Mesodermal cell (in vitro differentiated cells): ENCODE measurements at regions not wholly inside any gene's neighbourhood (a gene's known extent, or its start where the extent isn't known, plus 50 kb on each side); places are given as distances from the start of the nearest gene placed in this dataset.

Experiments used
- H3K27ac ChIP-seq: 2 replicates; pipeline ENCODE4 v1.7.0; 2013; ENCODE audit warnings: mild to moderate bottlenecking, low read depth, low read length, moderate library complexity; ENCODE audit not compliant: severe bottlenecking
- H3K36me3 ChIP-seq: 2 replicates; pipeline ENCODE4 v1.7.1; 2013; ENCODE audit warnings: mild to moderate bottlenecking, low read length, moderate library complexity; ENCODE audit not compliant: control insufficient read depth, insufficient read depth
- H3K4me1 ChIP-seq: one replicate; pipeline ENCODE4 v1.7.1; 2013; ENCODE audit warnings: mild to moderate bottlenecking, low read length; ENCODE audit not compliant: insufficient read depth, control insufficient read depth, poor library complexity, severe bottlenecking
- H3K4me3 ChIP-seq: 2 replicates; pipeline ENCODE4 v1.7.0; 2013; ENCODE audit warnings: low read length, control low read depth, mild to moderate bottlenecking; ENCODE audit not compliant: insufficient read depth, poor library complexity, severe bottlenecking; ENCODE audit errors: extremely low read depth
- H3K9me3 ChIP-seq: 2 replicates; pipeline ENCODE4 v1.7.1; 2013; ENCODE audit warnings: mild to moderate bottlenecking, low read length, moderate library complexity; ENCODE audit not compliant: control insufficient read depth
- WGBS, 2 experiments: methylation state at CpG; one replicate each; pipeline ENCODE4 v1.1.5; 2013; ENCODE audit warnings: missing lambda C conversion rate in 2 of 2; ENCODE audit not compliant: insufficient coverage in 2 of 2; 5-methylcytosine and 5-hydroxymethylcytosine counted together

DNA sequence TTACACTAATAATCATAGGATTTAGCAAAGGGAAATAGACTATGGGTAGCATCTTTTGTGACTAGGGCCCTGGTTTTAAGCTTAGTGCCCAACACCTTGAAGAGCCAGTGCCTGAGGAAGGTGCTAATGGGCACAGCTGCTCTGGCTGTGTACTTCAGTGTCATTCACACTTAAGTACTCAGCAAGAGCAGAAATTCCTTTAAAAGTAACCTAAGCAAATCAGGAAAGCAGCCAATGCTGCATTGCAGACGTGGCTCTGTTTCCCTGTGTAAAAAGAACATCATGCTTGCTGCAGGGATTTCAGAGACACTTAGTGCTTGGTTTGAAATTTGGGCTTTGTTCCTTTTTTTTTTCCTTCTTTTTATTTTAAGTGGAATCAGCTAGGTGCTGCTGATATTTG, 505.4 kb downstream of the SUCLG1 start:
- Histone ChIP-seq H3K9me3 (no peaks in the 10 kb centered on the region), H3K4me3 (no peak overlapping the region), H3K4me1 (peaks cover 2% of the 10 kb centered on the region), H3K36me3 (no peaks in the 10 kb centered on the region), H3K27ac (no peak overlapping the region)
- 67% methylated on average over 1 of the region's 1 CpG; no CpG with 5 or more reads in 1 of the 2 experiments for WGBS, 2 experiments

DNA sequence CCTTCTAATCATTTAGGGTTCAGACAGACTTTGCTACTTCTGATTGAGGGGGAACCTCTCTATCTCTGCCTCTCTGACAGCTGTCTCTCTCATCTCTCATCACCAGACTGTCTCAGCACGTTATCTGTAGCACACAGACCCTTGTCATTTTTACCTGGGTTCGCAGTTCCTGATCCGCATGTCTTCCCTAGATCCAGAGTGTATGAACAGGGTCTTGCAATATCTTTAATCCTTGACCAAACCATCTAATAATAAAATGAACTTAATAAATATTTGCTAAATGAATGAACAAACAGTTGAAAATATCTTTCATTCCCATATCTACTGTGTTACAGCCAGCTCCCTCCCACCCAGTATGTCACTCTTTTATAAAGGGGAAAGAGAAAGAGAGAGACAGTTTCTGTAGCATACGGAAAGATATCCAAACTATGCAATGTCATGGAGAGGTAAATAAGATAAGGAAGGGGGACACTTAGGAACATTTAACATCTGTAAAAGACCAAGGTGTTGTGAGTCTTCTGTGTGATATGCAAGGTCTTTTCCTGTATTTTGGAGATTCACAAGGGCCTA, 507.6 kb downstream of the SUCLG1 start:
- WGBS, 2 experiments = 88 to 100% methylated on average over 1 to 2 of the region's 4 CpGs
- H3K36me3 ChIP-seq = no peaks in the 10 kb centered on the region
- H3K9me3 ChIP-seq = no peaks in the 10 kb centered on the region
- H3K27ac ChIP-seq = no peak overlapping the region
- no peak overlapping the region for H3K4me3 ChIP-seq
- peaks cover 2% of the 10 kb centered on the region for H3K4me1 ChIP-seq

DNA sequence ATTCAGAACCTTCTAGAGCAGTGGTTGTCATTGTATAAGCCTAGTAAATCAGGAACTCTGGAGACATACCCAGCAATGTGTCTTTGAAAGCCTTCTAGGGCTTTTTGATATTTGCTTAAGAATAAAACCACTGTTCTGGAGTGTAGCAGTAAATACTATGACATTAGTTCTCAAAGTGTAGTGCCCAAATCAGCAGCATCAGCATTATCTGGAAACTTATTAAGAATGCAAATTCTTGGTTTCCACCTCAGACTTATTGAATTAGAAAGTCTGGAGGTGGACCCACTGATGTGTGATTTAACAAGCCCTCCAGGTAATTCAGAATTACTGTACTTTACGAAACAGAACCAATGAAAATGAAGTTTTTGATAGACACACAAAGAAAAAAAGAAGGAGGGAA, 509.7 kb downstream of the SUCLG1 start:
- no CpG with 5 or more reads among the region's 1 CpG for whole genome bisulfite sequencing, 2 experiments
- Histone ChIP-seq H3K27ac (no peak overlapping the region), H3K36me3 (no peaks in the 10 kb centered on the region), H3K9me3 (no peaks in the 10 kb centered on the region), H3K4me1 (peaks cover 2% of the 10 kb centered on the region), H3K4me3 (no peak overlapping the region)

GRCh38 chr2:83944191-83944590, 514.9 kb downstream of the SUCLG1 start:
- no CpG with 5 or more reads among the region's 3 CpGs for WGBS, 2 experiments
- Histone ChIP-seq H3K27ac (no peak overlapping the region), H3K36me3 (no peaks in the 10 kb centered on the region), H3K4me3 (no peak overlapping the region), H3K4me1 (no peaks in the 10 kb centered on the region), H3K9me3 (no peaks in the 10 kb centered on the region)

DNA sequence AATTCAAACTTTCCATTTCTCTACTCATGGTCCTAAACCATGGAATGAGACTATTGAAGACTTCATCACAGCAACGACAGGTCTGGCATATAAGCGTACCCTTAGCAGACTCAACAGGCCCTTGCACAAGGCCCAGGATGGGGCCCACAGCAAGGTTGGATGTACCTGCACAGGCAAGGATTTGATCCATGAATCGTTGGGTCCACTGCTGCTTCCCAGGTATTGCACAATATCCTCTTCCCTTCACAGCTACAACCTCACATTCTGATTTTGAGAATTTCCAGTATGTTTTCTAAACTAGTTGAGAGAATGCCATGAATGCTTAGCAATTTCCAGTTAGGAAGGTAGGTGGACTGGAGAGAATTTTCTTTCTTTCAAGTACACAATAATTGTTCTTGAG, 515.8 kb downstream of the SUCLG1 start:
- Histone ChIP-seq H3K4me1 (no peaks in the 10 kb centered on the region), H3K36me3 (no peaks in the 10 kb centered on the region)
- 88 to 100% methylated on average over 2 of the region's 3 CpGs for WGBS, 2 experiments

DNA sequence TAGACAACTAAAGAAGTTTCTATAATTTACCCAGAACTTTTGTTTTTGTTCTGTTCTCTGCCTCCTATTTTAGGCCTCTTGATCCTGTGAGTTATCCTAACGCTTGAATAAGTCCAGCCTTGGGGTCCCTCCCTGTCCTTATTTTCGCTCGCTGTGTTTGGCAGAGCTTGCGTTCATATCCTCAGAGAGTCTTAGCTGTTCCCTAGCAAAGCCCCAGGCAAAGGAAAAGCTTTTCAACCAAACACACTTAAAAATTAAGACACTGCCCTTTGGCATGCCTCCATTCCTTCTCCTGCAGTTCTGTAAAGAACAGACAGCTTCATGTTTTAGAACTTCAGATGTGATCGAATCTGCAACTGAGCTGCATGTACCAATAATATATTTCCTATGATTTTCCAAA, 517.2 kb downstream of the SUCLG1 start:
- no peak overlapping the region for H3K4me3 ChIP-seq
- H3K36me3 ChIP-seq = no peaks in the 10 kb centered on the region
- no peak overlapping the region for H3K27ac ChIP-seq
- H3K4me1 ChIP-seq = no peaks in the 10 kb centered on the region
- WGBS, 2 experiments = 84 to 98% methylated on average over 4 of the region's 5 CpGs
- no peaks in the 10 kb centered on the region for H3K9me3 ChIP-seq

More for the DNA sequence above, 515.8 kb downstream of the SUCLG1 start:
- Histone ChIP-seq H3K27ac (no peak overlapping the region), H3K9me3 (no peaks in the 10 kb centered on the region), H3K4me3 (no peak overlapping the region)

DNA sequence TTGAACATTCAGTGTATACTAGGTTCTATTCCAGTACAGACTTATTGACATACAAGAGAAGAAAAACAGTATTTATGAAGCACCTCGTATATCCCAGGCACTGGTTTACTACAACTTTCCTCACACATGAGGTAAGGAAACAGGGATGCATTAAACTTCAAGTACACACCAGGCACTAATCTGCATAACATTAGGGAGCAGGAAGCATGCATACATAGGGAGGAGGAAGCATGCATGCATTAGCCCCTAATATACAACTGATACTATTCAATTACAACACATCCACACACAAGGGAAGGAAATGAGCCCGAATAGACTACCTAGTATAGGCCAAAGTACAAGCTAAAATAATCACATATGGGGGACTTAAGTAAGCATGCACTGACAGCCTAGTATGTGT, 525.3 kb downstream of the SUCLG1 start:
- no peaks in the 10 kb centered on the region for H3K4me1 ChIP-seq
- no CpG with 5 or more reads among the region's 2 CpGs for WGBS, 2 experiments
- H3K27ac ChIP-seq = no peak overlapping the region
- H3K36me3 ChIP-seq = no peaks in the 10 kb centered on the region
- H3K4me3 ChIP-seq = no peak overlapping the region
- no peaks in the 10 kb centered on the region for H3K9me3 ChIP-seq

DNA sequence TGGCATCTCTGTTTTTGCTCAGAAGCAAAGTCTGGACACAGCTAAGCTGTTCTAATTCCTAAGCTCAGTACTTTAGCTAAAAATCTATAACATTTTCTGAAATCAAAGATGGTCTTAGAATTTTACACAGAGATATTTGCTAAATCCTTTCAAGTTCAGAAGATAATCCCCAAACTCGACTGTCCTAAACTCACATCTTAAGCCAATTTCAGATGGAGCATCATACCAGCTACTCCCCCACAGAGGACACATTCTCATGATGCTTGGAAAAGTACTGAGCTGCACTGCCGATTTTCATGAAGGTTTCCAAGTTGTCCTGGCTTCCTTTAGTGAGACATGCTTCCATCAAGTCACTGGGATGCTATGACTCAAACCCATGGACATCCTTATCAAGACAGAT, 535.5 kb downstream of the SUCLG1 start:
- 79 to 90% methylated on average over 2 of the region's 2 CpGs for WGBS, 2 experiments
- no peak overlapping the region for H3K4me3 ChIP-seq
- no peaks in the 10 kb centered on the region for H3K9me3 ChIP-seq
- no peaks in the 10 kb centered on the region for H3K36me3 ChIP-seq
- H3K27ac ChIP-seq = no peak overlapping the region
- H3K4me1 ChIP-seq = no peaks in the 10 kb centered on the region

DNA sequence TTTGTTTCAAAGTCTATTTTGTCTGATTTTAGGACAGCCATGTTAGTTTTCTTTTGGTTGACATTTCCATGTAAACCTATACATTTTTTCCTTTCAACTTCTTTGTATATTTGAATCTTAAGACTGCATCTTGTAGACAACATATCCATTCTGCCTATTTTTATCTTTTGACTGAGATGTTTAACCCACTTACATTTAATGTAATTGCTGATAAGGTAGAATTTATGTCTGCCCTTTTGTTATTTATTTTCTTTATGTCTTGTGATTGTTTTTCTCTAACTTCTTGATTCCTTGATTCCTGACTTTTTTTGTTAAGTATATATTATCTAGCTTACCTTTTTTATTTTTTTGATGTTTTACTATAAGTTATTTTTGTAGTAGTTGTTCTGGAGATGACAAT, 542.5 kb downstream of the SUCLG1 start:
- H3K36me3 ChIP-seq = no peaks in the 10 kb centered on the region
- H3K4me1 ChIP-seq = no peaks in the 10 kb centered on the region
- no peaks in the 10 kb centered on the region for H3K9me3 ChIP-seq
- H3K27ac ChIP-seq = no peak overlapping the region
- H3K4me3 ChIP-seq = no peak overlapping the region

- no peaks in the 10 kb centered on the region for H3K9me3 ChIP-seq
- no peaks in the 10 kb centered on the region for H3K4me1 ChIP-seq
- no peak overlapping the region for H3K27ac ChIP-seq
- no peaks in the 10 kb centered on the region for H3K36me3 ChIP-seq
- no peak overlapping the region for H3K4me3 ChIP-seq
These were observed 543.7 kb downstream of the SUCLG1 start for GRCh38 chr2:83915381-83915780.

DNA sequence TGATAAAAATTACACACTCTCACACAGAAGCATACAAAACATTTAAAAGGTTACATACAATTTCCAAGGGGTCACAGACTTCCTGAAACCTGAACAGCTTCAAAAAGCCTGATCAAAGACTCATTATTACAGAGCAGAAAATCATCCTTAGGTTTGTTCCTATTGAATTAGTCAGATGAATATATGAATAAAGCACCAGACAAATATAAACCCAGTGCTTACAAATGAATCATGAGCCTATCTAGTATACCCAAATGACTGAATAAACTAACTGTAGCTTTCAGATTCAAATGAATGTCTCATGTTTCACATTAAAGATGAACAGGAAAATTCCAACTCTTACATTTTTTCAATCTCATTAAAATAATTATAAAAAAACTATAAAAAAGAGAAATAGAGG, 550.3 kb downstream of the SUCLG1 start:
- Histone ChIP-seq H3K4me3 (no peak overlapping the region), H3K4me1 (no peaks in the 10 kb centered on the region), H3K27ac (no peak overlapping the region), H3K36me3 (no peaks in the 10 kb centered on the region), H3K9me3 (no peaks in the 10 kb centered on the region)

GRCh38 chr2:83901317-83901716, 557.8 kb downstream of the SUCLG1 start:
- H3K36me3 ChIP-seq = no peaks in the 10 kb centered on the region
- WGBS, 2 experiments = 82 to 100% methylated on average over 1 to 2 of the region's 3 CpGs
- no peaks in the 10 kb centered on the region for H3K4me1 ChIP-seq
- H3K4me3 ChIP-seq = no peak overlapping the region
- H3K9me3 ChIP-seq = no peaks in the 10 kb centered on the region
- no peak overlapping the region for H3K27ac ChIP-seq
